ENCODE measurements at regions not wholly inside any gene's neighbourhood (a gene's known extent, or its start where the extent isn't known, plus 50 kb on each side); places are given as distances from the start of the nearest gene placed in this dataset.

- TF ChIP-seq CTCF (IDR thresholded peaks at IDR 0.05) (no peak), YY1 (IDR thresholded peaks at IDR 0.05; ENCODE audit: low read depth) (no peak), NRF1 (IDR thresholded peaks at IDR 0.05; ENCODE audit: low read depth, low read length) (no peak), RCOR1 (IDR thresholded peaks at IDR 0.05; ENCODE audit: low read length) (no peak), GABPA (IDR thresholded peaks at IDR 0.05; ENCODE audit: low read depth) (no peak), RFX5 (IDR thresholded peaks at IDR 0.05; ENCODE audit: low read length) (no peak), PBX3 (IDR thresholded peaks at IDR 0.05) (no peak)
Measured at GRCh38 chr2:194553980-194554379, 1103.0 kb upstream of the SLC39A10 start.
